PC-3 (cell line): ENCODE measurements at regions not wholly inside any gene's neighbourhood (a gene's known extent, or its start where the extent isn't known, plus 50 kb on each side); places are given as distances from the start of the nearest gene placed in this dataset.
"Not testable (repeated sequence)": the region's sequence is repeated elsewhere in the genome, so short reads cannot be mapped to it uniquely, and the experiment has no call there.

Experiments used
- CTCF ChIP-seq: fragments of 300-600 bp; sonication (generic); conservative IDR thresholded peaks from 2 replicates; pipeline ENCODE4 v1.5.1; 2017; ENCODE audit warnings: antibody characterized with exemption, low read depth, mild to moderate bottlenecking, low read length
- EZH2 ChIP-seq: fragments of 300-600 bp; sonication (generic); IDR thresholded peaks from one replicate; pipeline ENCODE4 v1.6.1; 2017; ENCODE audit warnings: antibody characterized with exemption, mild to moderate bottlenecking, low read length; ENCODE audit not compliant: unreplicated experiment

- TF ChIP-seq CTCF, EZH2: not testable (repeated sequence)
These were observed 89.3 kb upstream of the WDR75 start for GRCh38 chr2:189351933-189352332.
